ENCODE measurements at regions not wholly inside any gene's neighbourhood (a gene's known extent, or its start where the extent isn't known, plus 50 kb on each side); places are given as distances from the start of the nearest gene placed in this dataset.

- Histone ChIP-seq H3K4me3 (no peak overlapping the region), H3K27ac (no peak overlapping the region)
- TF ChIP-seq CTCF (IDR thresholded peaks at IDR 0.05): no peak
- no peak for DNase-seq (ENCODE audit: low spot score)
These were observed 550.5 kb upstream of the DIPK2B start for GRCh38 chrX:45751156-45751555.

GRCh38 chrX:45750639-45751038, 550.0 kb upstream of the DIPK2B start:
- DNase-seq (ENCODE audit: low spot score): no peak
- H3K27ac ChIP-seq: no peak overlapping the region
- TF ChIP-seq CTCF (IDR thresholded peaks at IDR 0.05): no peak
- no peak overlapping the region for H3K4me3 ChIP-seq

- peak; percentile 16 for TF ChIP-seq CTCF (IDR thresholded peaks at IDR 0.05)
- H3K27ac ChIP-seq: no peak overlapping the region
- no peak for DNase-seq (ENCODE audit: low spot score)
- H3K4me3 ChIP-seq: no peak overlapping the region
These were observed 548.7 kb upstream of the DIPK2B start for GRCh38 chrX:45749375-45749774.

- no peak for DNase-seq (ENCODE audit: low spot score)
- no peak for TF ChIP-seq CTCF (IDR thresholded peaks at IDR 0.05)
- Histone ChIP-seq H3K4me3 (no peak overlapping the region), H3K27ac (no peak overlapping the region)
These were observed 547.7 kb upstream of the DIPK2B start for GRCh38 chrX:45748369-45748774.

- no peak for TF ChIP-seq CTCF (IDR thresholded peaks at IDR 0.05)
- Histone ChIP-seq H3K27ac (no peak overlapping the region), H3K4me3 (no peak overlapping the region)
- DNase-seq (ENCODE audit: low spot score): no peak
These were observed 547.2 kb upstream of the DIPK2B start for GRCh38 chrX:45747905-45748304.

GRCh38 chrX:45745479-45745878, 544.8 kb upstream of the DIPK2B start:
- DNase-seq (ENCODE audit: low spot score): no peak
- TF ChIP-seq CTCF (IDR thresholded peaks at IDR 0.05): no peak
- Histone ChIP-seq H3K27ac (no peak overlapping the region), H3K4me3 (no peak overlapping the region)

GRCh38 chrX:45743906-45744625, 543.4 kb upstream of the DIPK2B start:
- H3K4me3 ChIP-seq: no peak overlapping the region
- H3K27ac ChIP-seq: no peak overlapping the region
- DNase-seq (ENCODE audit: low spot score): no peak
- TF ChIP-seq CTCF (IDR thresholded peaks at IDR 0.05): no peak

All from coronary artery (tissue), 2 donors.